ENCODE measurements at regions not wholly inside any gene's neighbourhood (a gene's known extent, or its start where the extent isn't known, plus 50 kb on each side); places are given as distances from the start of the nearest gene placed in this dataset.

DNA sequence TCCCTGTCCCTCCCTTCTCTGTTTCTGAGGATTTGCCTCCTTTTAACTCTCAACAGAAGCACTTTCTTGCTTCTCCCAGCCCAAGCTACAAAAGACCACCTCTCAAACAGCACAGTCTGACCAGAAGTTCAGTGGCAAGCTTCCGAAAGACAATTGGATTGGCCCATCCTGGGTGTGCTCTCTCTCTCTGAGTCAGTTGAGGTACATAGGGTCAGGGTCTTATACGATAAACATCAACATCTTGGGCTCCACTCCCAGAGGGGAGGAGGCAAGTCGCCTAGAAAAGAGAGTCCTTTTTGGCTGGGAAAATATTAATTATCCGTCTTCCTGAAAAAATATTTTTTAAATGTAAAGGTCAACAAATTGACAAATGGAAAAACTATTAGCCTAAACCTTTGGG is 155.8 kb downstream of the TMCO5A start:
- DNase-seq (ENCODE audit: low spot score) = no peak
- TF ChIP-seq, protein P1, sequence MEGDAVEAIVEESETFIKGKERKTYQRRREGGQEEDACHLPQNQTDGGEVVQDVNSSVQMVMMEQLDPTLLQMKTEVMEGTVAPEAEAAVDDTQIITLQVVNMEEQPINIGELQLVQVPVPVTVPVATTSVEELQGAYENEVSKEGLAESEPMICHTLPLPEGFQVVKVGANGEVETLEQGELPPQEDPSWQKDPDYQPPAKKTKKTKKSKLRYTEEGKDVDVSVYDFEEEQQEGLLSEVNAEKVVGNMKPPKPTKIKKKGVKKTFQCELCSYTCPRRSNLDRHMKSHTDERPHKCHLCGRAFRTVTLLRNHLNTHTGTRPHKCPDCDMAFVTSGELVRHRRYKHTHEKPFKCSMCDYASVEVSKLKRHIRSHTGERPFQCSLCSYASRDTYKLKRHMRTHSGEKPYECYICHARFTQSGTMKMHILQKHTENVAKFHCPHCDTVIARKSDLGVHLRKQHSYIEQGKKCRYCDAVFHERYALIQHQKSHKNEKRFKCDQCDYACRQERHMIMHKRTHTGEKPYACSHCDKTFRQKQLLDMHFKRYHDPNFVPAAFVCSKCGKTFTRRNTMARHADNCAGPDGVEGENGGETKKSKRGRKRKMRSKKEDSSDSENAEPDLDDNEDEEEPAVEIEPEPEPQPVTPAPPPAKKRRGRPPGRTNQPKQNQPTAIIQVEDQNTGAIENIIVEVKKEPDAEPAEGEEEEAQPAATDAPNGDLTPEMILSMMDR (IDR thresholded peaks at IDR 0.05) = no peak
- no peak for ATAC-seq (ENCODE audit: low FRiP score)

DNA sequence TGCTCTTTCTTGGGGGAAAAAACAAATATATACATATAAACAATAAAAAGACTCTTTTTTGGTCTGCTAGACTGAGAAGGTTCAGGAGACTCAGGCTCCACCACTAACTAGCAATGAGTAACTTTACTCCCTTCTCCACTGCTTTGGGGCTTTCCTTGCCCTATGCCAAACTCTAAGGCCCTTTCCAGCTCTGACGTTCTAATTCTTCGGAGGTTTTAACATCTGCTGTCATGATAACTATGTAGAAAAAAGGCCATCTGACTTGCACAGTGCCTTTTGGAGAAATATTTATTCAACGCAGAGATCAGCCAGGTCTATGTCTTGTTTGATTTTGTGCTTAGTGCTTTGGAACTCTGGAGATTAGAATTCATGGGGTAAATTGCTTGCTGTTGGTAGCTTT is 156.2 kb downstream of the TMCO5A start:
- DNase-seq (ENCODE audit: low spot score) (no peak), ATAC-seq (ENCODE audit: low FRiP score) (no peak)
- TF ChIP-seq, protein P1 (IDR thresholded peaks at IDR 0.05) = no peak

DNA sequence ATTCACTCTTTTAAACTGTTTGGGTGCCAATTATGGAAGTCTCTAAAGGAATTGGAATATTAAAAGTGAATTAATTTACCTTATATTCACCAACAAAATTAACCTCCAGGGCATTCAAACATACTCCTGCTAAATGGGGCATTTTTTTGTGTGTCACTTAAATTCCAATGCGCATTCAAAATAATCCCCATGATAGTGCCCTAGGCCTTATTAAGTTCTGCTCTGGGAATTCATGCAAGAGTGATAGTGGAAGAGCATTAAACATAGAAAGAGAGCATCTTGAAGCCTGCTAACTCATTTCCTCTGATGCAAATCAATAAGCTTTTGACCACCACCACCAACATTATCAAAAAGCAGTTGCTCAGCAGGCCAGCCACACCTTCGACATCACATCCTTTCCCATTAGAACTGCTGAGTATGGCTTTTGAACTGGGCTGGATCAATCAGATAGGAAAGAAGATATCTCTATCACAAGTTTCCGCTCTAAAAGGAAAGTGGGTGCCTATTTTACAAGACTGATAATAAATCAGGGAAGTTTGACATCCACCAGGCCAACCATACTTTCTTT is 156.7 kb downstream of the TMCO5A start:
- TF ChIP-seq, protein P1 (IDR thresholded peaks at IDR 0.05) = no peak
- ATAC-seq (ENCODE audit: low FRiP score) (no peak), DNase-seq (ENCODE audit: low spot score) (no peak)

- ATAC-seq (ENCODE audit: low FRiP score) = no peak
- DNase-seq (ENCODE audit: low spot score) = no peak
- TF ChIP-seq, protein P1 (IDR thresholded peaks at IDR 0.05) = no peak
Measured at GRCh38 chr15:38093931-38094330, 158.7 kb upstream of the SPRED1 start.

DNA sequence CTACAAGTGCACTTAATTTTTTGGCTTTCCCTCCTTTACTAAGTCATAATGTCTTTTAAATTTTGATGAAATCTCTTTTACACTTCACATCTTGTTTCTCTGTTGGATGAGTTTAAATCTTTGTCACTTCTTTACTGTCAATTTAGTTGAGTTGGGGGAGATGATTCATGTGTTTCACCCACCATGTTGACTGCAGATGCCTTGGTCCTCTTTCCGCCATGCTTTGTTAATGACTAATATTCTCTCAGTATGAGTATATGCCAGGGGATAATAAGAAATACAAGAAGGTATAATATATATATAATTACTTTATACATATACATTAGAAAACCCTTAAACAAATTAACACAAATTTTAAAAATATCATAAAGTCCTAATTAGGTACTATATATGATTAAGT is 149.7 kb upstream of the SPRED1 start:
- TF ChIP-seq, protein P1 (IDR thresholded peaks at IDR 0.05) = no peak
- ATAC-seq (ENCODE audit: low FRiP score) = no peak
- no peak for DNase-seq (ENCODE audit: low spot score)

- DNase-seq (ENCODE audit: low spot score) (no peak), ATAC-seq (ENCODE audit: low FRiP score) (no peak)
- TF ChIP-seq, protein P1 (IDR thresholded peaks at IDR 0.05) = no peak
Measured at GRCh38 chr15:38103564-38103963, 149.1 kb upstream of the SPRED1 start.

- DNase-seq (ENCODE audit: low spot score) (no peak), ATAC-seq (ENCODE audit: low FRiP score) (no peak)
- TF ChIP-seq, protein P1 (IDR thresholded peaks at IDR 0.05) = no peak
Measured at GRCh38 chr15:38111070-38111469, 141.6 kb upstream of the SPRED1 start.

Data from omental fat pad (tissue), 3 donors.